Ovary (tissue), 3 donors: ENCODE measurements at regions not wholly inside any gene's neighbourhood (a gene's known extent, or its start where the extent isn't known, plus 50 kb on each side); places are given as distances from the start of the nearest gene placed in this dataset.

ENCODE experiments used
- POLR2A ChIP-seq: fragments of 450-650 bp; IDR thresholded peaks from one replicate; pipeline ENCODE4 v1.6.1; 2017; ENCODE audit warnings: antibody characterized with exemption, mild to moderate bottlenecking, moderate library complexity
- TF ChIP-seq, protein P1 (sequence below), 3 donors: fragments of 450-650 bp in 2 of 3; fragments of 200-600 bp in 1 of 3; IDR thresholded peaks; one replicate each; pipeline versions ENCODE4 v1.5.1 to v1.8.0; 2016 to 2022; ENCODE audit warnings: antibody characterized with exemption in 3 of 3, mild to moderate bottlenecking in 1 of 3
- donor health status: DM: no; HTN: no; CAD: no.

DNA sequence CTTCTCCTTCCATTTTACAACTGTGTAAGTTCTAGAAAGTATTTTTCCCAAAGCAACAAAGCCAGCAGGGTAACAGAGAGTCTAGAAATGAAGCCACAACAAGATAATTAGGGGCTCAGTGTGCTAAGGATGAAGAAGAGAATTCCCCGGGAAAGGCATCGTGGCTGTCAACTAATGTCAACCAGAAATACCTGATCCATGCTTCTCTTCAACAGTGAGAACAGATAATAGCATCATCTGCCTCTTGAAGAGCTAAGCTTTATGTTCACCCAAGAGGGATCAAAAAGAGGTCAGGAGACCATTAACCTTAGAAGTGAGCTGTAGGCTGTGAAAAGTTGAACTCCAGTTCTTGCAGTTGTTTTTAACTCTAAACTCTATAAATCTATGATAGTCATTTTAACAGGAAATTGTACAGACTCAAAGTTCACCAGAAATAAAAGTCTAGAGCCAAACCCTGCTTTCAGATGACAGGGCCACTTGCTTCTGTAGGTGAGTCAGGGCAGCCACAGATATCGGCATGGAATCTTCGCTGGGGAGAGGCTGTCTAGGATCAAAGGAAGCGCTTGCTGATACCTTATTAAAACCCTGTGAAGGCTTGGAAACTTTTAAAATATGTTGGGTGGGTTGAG lies 540.7 kb upstream of the ID2 start:
- no peak for TF ChIP-seq POLR2A
- TF ChIP-seq, protein P1, sequence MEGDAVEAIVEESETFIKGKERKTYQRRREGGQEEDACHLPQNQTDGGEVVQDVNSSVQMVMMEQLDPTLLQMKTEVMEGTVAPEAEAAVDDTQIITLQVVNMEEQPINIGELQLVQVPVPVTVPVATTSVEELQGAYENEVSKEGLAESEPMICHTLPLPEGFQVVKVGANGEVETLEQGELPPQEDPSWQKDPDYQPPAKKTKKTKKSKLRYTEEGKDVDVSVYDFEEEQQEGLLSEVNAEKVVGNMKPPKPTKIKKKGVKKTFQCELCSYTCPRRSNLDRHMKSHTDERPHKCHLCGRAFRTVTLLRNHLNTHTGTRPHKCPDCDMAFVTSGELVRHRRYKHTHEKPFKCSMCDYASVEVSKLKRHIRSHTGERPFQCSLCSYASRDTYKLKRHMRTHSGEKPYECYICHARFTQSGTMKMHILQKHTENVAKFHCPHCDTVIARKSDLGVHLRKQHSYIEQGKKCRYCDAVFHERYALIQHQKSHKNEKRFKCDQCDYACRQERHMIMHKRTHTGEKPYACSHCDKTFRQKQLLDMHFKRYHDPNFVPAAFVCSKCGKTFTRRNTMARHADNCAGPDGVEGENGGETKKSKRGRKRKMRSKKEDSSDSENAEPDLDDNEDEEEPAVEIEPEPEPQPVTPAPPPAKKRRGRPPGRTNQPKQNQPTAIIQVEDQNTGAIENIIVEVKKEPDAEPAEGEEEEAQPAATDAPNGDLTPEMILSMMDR (IDR thresholded peaks at IDR 0.05), result no peak
